Gastrocnemius medialis (tissue), 4 donors: ENCODE measurements at regions not wholly inside any gene's neighbourhood (a gene's known extent, or its start where the extent isn't known, plus 50 kb on each side); places are given as distances from the start of the nearest gene placed in this dataset.

Experiments used
- ATAC-seq, 2 donors: fragments of 150-250 bp; one replicate each; pipeline ENCODE4 v1.9.1; 2016
- DNase-seq, 2 donors: peaks; one replicate each; pipeline ENCODE4 v3.0.0-alpha.2; 2019
- H3K27ac ChIP-seq, 4 donors: fragments of 200-600 bp; sonication (generic); 1 replicate in 1 of 4; 2 replicates in 3 of 4; pipeline ENCODE4 v1.5.1; 2016 to 2018; ENCODE audit warnings: mild to moderate bottlenecking in 2 of 4, moderate library complexity in 1 of 4
- H3K27me3 ChIP-seq, 3 donors: fragments of 200-600 bp; sonication (generic) in 2 of 3; 1 replicate in 1 of 3; 2 replicates in 2 of 3; pipeline versions ENCODE4 v1.5.1 to v1.6.0; 2016 to 2019; ENCODE audit warnings: mild to moderate bottlenecking in 1 of 3, moderate library complexity in 1 of 3
- H3K36me3 ChIP-seq, 2 donors: fragments of 200-600 bp; sonication (generic) in 1 of 2; one replicate each; pipeline ENCODE4 v1.5.1; 2017 to 2018
- H3K4me1 ChIP-seq, 2 donors: fragments of 200-600 bp; sonication (generic) in 1 of 2; one replicate each; pipeline ENCODE4 v1.5.1; 2016 to 2017; ENCODE audit warnings: mild to moderate bottlenecking in 2 of 2
- H3K4me3 ChIP-seq, 4 donors: fragments of 200-600 bp; sonication (generic) in 3 of 4; 1 replicate in 1 of 4; 2 replicates in 3 of 4; pipeline ENCODE4 v1.5.1; 2016 to 2019; ENCODE audit warnings: mild to moderate bottlenecking in 2 of 4
- H3K9me3 ChIP-seq, 3 donors: fragments of 200-600 bp; sonication (generic) in 2 of 3; 1 replicate in 1 of 3; 2 replicates in 2 of 3; pipeline ENCODE4 v1.5.1; 2016 to 2019
- POLR2A ChIP-seq, 2 donors: fragments of 450-650 bp; IDR thresholded peaks; one replicate each; pipeline ENCODE4 v1.6.1; 2017; ENCODE audit warnings: antibody characterized with exemption in 2 of 2, mild to moderate bottlenecking in 2 of 2, moderate library complexity in 2 of 2
- in situ Hi-C, 4 donors: fragments of 200-750 bp; cut with MboI; loops; one replicate each; pipeline versions ENCODE4 v1.15.0 to v1.8.0; 2017; ENCODE audit warnings: low sequenced_read_pairs in 4 of 4
- intact Hi-C: fragments of 100-400 bp; cut with DNase I; formaldehyde crosslinking; loops from one replicate; pipeline ENCODE4 v1.15.1; 2023; ENCODE audit warnings: low total_unique reads
- TF ChIP-seq, protein P1 (sequence below), 5 experiments: fragments of 450-650 bp in 3 of 5; fragments of 200-600 bp in 2 of 5; sonication (generic) in 2 of 5; IDR thresholded peaks in 4 of 5; conservative IDR thresholded peaks in 1 of 5; 1 replicate in 4 of 5; 2 replicates in 1 of 5; pipeline ENCODE4 v1.5.1; 2016 to 2019; ENCODE audit warnings: antibody characterized with exemption in 5 of 5, mild to moderate bottlenecking in 3 of 5, moderate library complexity in 3 of 5

GRCh38 chr12:18805516-18806248 is 67.8 kb downstream of the CAPZA3 start:
- Histone ChIP-seq H3K27ac (no peak overlapping the region), H3K4me3 (no peak overlapping the region)
- no peak for DNase-seq

GRCh38 chr12:18807714-18808113 is 69.8 kb downstream of the CAPZA3 start:
- H3K9me3 ChIP-seq: no peaks in the 10 kb centered on the region
- H3K27ac ChIP-seq: no peak overlapping the region
- in situ Hi-C loops: no loop called here
- H3K36me3 ChIP-seq: no peaks in the 10 kb centered on the region
- DNase-seq (no peak), ATAC-seq (no peak)
- intact Hi-C loops: no loop called here
- H3K4me1 ChIP-seq: no peaks in the 10 kb centered on the region
- TF ChIP-seq, protein P1, sequence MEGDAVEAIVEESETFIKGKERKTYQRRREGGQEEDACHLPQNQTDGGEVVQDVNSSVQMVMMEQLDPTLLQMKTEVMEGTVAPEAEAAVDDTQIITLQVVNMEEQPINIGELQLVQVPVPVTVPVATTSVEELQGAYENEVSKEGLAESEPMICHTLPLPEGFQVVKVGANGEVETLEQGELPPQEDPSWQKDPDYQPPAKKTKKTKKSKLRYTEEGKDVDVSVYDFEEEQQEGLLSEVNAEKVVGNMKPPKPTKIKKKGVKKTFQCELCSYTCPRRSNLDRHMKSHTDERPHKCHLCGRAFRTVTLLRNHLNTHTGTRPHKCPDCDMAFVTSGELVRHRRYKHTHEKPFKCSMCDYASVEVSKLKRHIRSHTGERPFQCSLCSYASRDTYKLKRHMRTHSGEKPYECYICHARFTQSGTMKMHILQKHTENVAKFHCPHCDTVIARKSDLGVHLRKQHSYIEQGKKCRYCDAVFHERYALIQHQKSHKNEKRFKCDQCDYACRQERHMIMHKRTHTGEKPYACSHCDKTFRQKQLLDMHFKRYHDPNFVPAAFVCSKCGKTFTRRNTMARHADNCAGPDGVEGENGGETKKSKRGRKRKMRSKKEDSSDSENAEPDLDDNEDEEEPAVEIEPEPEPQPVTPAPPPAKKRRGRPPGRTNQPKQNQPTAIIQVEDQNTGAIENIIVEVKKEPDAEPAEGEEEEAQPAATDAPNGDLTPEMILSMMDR (IDR thresholded peaks at IDR 0.05 in 4 of 5, conservative IDR thresholded peaks at IDR 0.05 in 1 of 5): no peak
- TF ChIP-seq POLR2A (IDR thresholded peaks at IDR 0.05): no peak
- H3K4me3 ChIP-seq: no peak overlapping the region
- H3K27me3 ChIP-seq: no peaks in the 10 kb centered on the region

More at GRCh38 chr12:18805516-18806248, 67.8 kb downstream of the CAPZA3 start:
- Histone ChIP-seq H3K9me3 (no peaks in the 10 kb centered on the region), H3K36me3 (no peaks in the 10 kb centered on the region), H3K27me3 (no peaks in the 10 kb centered on the region), H3K4me1 (no peaks in the 10 kb centered on the region)
- in situ Hi-C loops (no loop called here), intact Hi-C loops (no loop called here)
- no peak for ATAC-seq
- TF ChIP-seq, protein P1 (IDR thresholded peaks at IDR 0.05 in 4 of 5, conservative IDR thresholded peaks at IDR 0.05 in 1 of 5): no peak
- TF ChIP-seq POLR2A (IDR thresholded peaks at IDR 0.05): no peak

DNA sequence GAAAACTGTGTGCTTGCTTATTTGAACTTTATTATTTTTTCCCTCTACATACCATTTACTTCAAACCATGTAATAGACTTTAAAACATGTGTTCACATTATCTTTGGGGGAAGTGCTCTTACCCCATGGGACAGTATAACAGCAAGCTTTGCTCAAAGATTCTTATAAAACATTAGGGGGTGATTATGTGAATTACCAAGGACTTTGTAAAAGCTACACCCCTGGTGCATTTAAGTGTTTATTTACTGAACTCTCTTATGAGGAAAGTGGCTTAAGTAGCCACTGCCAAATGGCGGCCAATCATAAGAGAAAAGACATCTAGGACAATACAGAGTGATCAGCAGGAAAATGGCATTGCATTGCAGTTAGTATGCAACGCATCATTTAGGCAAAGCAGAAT is 70.3 kb downstream of the CAPZA3 start:
- Histone ChIP-seq H3K36me3 (no peaks in the 10 kb centered on the region), H3K27me3 (no peaks in the 10 kb centered on the region), H3K4me3 (no peak overlapping the region), H3K9me3 (no peaks in the 10 kb centered on the region), H3K4me1 (no peaks in the 10 kb centered on the region), H3K27ac (no peak overlapping the region)
- in situ Hi-C loops: no loop called here
- DNase-seq (no peak), ATAC-seq (no peak)
- intact Hi-C loops: no loop called here
- TF ChIP-seq, protein P1 (IDR thresholded peaks at IDR 0.05 in 4 of 5, conservative IDR thresholded peaks at IDR 0.05 in 1 of 5): no peak

DNA sequence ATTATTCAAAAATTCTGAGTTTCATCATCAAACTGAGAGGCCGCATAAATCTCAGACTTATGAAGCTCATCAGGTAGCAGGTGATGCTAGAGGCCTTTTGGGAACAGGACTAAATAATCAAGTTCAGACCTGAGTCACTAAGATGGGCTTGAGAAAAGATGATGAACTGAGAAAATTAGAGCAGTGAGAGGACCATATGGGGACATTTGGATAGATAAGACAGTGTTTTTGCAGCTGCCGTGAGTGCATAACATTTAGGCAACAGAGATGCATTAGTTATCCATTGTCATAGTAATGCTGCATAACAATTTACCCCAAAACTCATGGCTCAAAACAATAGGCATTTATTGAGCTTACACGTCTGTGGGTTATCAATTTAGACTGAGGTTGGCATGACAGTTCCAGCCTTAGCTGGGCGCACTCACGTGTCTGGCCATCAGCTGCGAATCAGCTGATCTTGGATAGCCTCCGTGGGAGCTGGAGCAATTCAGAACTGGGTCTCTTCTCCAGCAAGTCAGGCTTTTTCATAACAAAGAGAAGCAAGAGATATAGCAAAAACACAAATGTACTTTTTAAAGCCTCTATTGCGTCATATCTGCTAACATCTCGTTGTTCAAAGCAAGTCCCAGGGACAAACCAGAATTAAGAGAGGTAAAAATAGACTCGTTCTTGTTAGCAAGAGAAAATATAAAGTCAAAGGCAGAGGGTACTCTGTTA is 72.8 kb downstream of the CAPZA3 start:
- in situ Hi-C loops: no loop called here
- no peak overlapping the region for H3K27ac ChIP-seq
- no peaks in the 10 kb centered on the region for H3K4me1 ChIP-seq
- intact Hi-C loops: no loop called here
- TF ChIP-seq POLR2A (IDR thresholded peaks at IDR 0.05): no peak
- TF ChIP-seq, protein P1 (IDR thresholded peaks at IDR 0.05 in 4 of 5, conservative IDR thresholded peaks at IDR 0.05 in 1 of 5): no peak
- ATAC-seq: no peak
- no peaks in the 10 kb centered on the region for H3K9me3 ChIP-seq
- H3K4me3 ChIP-seq: no peak overlapping the region
- H3K27me3 ChIP-seq: no peaks in the 10 kb centered on the region
- no peaks in the 10 kb centered on the region for H3K36me3 ChIP-seq
- no peak for DNase-seq
